Neural cell (in vitro differentiated cells): ENCODE measurements at regions not wholly inside any gene's neighbourhood (a gene's known extent, or its start where the extent isn't known, plus 50 kb on each side); places are given as distances from the start of the nearest gene placed in this dataset.

Source experiments
- H2AFZ ChIP-seq: fragments of 200-600, 300-800 bp; sonication (generic), shearing (Covaris generic); 2 replicates; pipeline ENCODE4 v1.6.0; 2014; ENCODE audit warnings: low read depth, mild to moderate bottlenecking, antibody characterized with exemption, low read length, moderate library complexity
- H3F3A ChIP-seq: fragments of 200-600 bp; shearing (Covaris generic); 2 replicates; pipeline ENCODE4 v1.6.1; 2016; ENCODE audit warnings: mild to moderate bottlenecking, moderate library complexity, mixed read lengths, antibody characterized with exemption, low read length; ENCODE audit not compliant: insufficient read depth, poor library complexity, severe bottlenecking
- H3K27ac ChIP-seq: fragments of 200-600, 300-800 bp; sonication (generic), shearing (Covaris generic); 2 replicates; pipeline ENCODE4 v1.5.1; 2014; ENCODE audit warnings: mild to moderate bottlenecking, low read length, moderate library complexity
- H3K27me3 ChIP-seq: fragments of 300-800, 200-600 bp; sonication (generic), shearing (Covaris generic); 2 replicates; pipeline ENCODE4 v1.6.0; 2014; ENCODE audit warnings: mild to moderate bottlenecking, low read depth, low read length, moderate library complexity; ENCODE audit not compliant: insufficient read depth
- H3K36me3 ChIP-seq: fragments of 300-800, 200-600 bp; sonication (generic), shearing (Covaris generic); 2 replicates; pipeline ENCODE4 v1.5.1; 2014; ENCODE audit warnings: mild to moderate bottlenecking, antibody characterized with exemption, low read length, moderate library complexity; ENCODE audit not compliant: insufficient read depth
- H3K4me2 ChIP-seq: fragments of 300-800, 200-600 bp; sonication (generic), shearing (Covaris generic); 2 replicates; pipeline ENCODE4 v1.6.0; 2014; ENCODE audit warnings: mild to moderate bottlenecking, low read length
- H3K4me3 ChIP-seq: fragments of 300-800, 200-600 bp; sonication (generic), shearing (Covaris generic); 2 replicates; pipeline ENCODE4 v1.5.1; 2014; ENCODE audit warnings: mild to moderate bottlenecking, low read length, moderate library complexity
- H3K79me2 ChIP-seq: fragments of 200-600 bp; shearing (Covaris generic); replicated peaks from 2 replicates; pipeline ENCODE4 v1.6.0; 2014; ENCODE audit warnings: mild to moderate bottlenecking, low read length, moderate library complexity; ENCODE audit not compliant: insufficient read depth
- H3K9ac ChIP-seq: fragments of 300-800, 200-600 bp; sonication (generic), shearing (Covaris generic); 2 replicates; pipeline ENCODE4 v1.6.1; 2016; ENCODE audit warnings: mild to moderate bottlenecking, low read length, mixed read lengths
- H3K9me2 ChIP-seq: fragments of 200-600 bp; shearing (Covaris generic); 2 replicates; pipeline ENCODE4 v1.6.1; 2016; ENCODE audit warnings: mild to moderate bottlenecking, low read length, mixed read lengths; ENCODE audit not compliant: insufficient read depth
- H3K9me3 ChIP-seq: fragments of 200-600, 300-800 bp; sonication (generic), shearing (Covaris generic); 2 replicates; pipeline ENCODE4 v1.6.1; 2016; ENCODE audit warnings: mild to moderate bottlenecking, mixed run types, low read length, moderate library complexity, mixed read lengths
- H4K20me1 ChIP-seq: fragments of 200-600 bp; shearing (Covaris generic); 2 replicates; pipeline ENCODE4 v1.6.1; 2016; ENCODE audit warnings: mild to moderate bottlenecking, mixed run types; ENCODE audit not compliant: insufficient read depth
- EP300 ChIP-seq: fragments of 450-650 bp; conservative IDR thresholded peaks from 2 replicates; pipeline ENCODE4 v1.6.1; 2014; ENCODE audit warnings: antibody characterized with exemption, mild to moderate bottlenecking, moderate library complexity; ENCODE audit not compliant: poor library complexity, severe bottlenecking
- EZH2 ChIP-seq: fragments of 200-600, 300-800 bp; shearing (Covaris generic), sonication (generic); IDR thresholded peaks from 2 replicates; pipeline ENCODE4 v1.6.1; 2014; ENCODE audit warnings: antibody characterized with exemption, low read length, borderline replicate concordance, mild to moderate bottlenecking; ENCODE audit not compliant: insufficient read depth, poor library complexity, severe bottlenecking
- MXI1 ChIP-seq: fragments of 450-650 bp; conservative IDR thresholded peaks from 2 replicates; pipeline ENCODE4 v1.6.1; 2014; ENCODE audit warnings: antibody characterized with exemption, mild to moderate bottlenecking; ENCODE audit not compliant: poor library complexity, severe bottlenecking
- POLR2AphosphoS5 ChIP-seq: IDR thresholded peaks from 2 replicates; pipeline ENCODE4 v1.6.1; 2012
- RAD21 ChIP-seq: fragments of 450-650 bp; conservative IDR thresholded peaks from 2 replicates; pipeline ENCODE4 v1.6.1; 2014; ENCODE audit warnings: antibody characterized with exemption, mild to moderate bottlenecking, moderate library complexity
- SMC3 ChIP-seq: fragments of 450-650 bp; conservative IDR thresholded peaks from 2 replicates; pipeline ENCODE4 v1.6.1; 2014; ENCODE audit warnings: antibody characterized with exemption, mild to moderate bottlenecking, moderate library complexity; ENCODE audit not compliant: poor library complexity
- TAF1 ChIP-seq: IDR thresholded peaks from 2 replicates; pipeline ENCODE4 v1.6.1; 2012; ENCODE audit warnings: low read depth
- TF ChIP-seq, protein P1 (sequence below): fragments of 450-650 bp; IDR thresholded peaks from 2 replicates; pipeline ENCODE4 v1.5.1; 2014; ENCODE audit warnings: antibody characterized with exemption, mild to moderate bottlenecking, moderate library complexity; ENCODE audit not compliant: poor library complexity, severe bottlenecking
- TF ChIP-seq, protein P2 (sequence below): IDR thresholded peaks from 2 replicates; pipeline ENCODE4 v1.6.1; 2012; ENCODE audit warnings: borderline replicate concordance

DNA sequence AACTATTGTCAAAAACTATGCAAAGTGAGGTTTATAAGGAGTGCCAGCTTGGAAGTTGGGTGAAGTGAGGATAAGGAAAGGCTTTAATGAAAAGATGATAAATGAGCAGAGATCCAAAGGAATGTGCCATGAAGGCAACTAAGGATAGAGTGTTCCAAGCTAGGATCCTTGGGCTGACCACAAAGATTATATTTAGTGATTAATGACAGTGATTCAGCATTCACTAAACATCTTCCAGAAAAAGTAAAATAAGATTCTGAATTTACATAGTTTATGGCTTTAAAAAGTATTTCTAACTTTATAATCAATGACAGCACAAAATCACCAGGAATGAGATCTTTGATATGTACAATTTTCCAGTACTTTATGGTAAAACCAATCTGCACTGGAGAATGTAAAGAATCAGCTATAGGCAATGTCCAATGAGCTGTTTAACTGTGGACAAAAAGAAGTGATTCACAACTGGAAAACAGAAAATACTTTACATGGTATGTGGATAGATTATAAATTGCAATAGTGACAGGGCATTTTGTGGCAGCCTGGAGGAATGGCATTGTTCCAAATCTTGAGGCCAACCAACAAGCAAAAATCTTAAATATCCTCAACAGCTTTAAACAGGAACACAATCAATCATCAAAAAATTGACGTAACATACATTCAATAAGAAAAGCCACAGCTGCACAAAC, 91.2 kb upstream of the KCTD3 start:
- Histone ChIP-seq H3K9me2 (no peaks in the 10 kb centered on the region), H3K36me3 (no peaks in the 10 kb centered on the region), H3K4me2 (no peak overlapping the region), H3K27me3 (no peaks in the 10 kb centered on the region), H3K9ac (no peak overlapping the region), H3K4me3 (no peak overlapping the region), H4K20me1 (no peaks in the 10 kb centered on the region), H3F3A (no peaks in the 10 kb centered on the region), H2AFZ (no peak overlapping the region), H3K27ac (no peak overlapping the region), H3K9me3 (no peaks in the 10 kb centered on the region), H3K79me2 (no peaks in the 10 kb centered on the region)
- TF ChIP-seq EP300 (no peak), RAD21 (no peak), EZH2 (no peak), POLR2AphosphoS5 (no peak), TAF1 (no peak), SMC3 (no peak), MXI1 (no peak)
- TF ChIP-seq, protein P1, sequence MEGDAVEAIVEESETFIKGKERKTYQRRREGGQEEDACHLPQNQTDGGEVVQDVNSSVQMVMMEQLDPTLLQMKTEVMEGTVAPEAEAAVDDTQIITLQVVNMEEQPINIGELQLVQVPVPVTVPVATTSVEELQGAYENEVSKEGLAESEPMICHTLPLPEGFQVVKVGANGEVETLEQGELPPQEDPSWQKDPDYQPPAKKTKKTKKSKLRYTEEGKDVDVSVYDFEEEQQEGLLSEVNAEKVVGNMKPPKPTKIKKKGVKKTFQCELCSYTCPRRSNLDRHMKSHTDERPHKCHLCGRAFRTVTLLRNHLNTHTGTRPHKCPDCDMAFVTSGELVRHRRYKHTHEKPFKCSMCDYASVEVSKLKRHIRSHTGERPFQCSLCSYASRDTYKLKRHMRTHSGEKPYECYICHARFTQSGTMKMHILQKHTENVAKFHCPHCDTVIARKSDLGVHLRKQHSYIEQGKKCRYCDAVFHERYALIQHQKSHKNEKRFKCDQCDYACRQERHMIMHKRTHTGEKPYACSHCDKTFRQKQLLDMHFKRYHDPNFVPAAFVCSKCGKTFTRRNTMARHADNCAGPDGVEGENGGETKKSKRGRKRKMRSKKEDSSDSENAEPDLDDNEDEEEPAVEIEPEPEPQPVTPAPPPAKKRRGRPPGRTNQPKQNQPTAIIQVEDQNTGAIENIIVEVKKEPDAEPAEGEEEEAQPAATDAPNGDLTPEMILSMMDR: no peak
- TF ChIP-seq, protein P2, sequence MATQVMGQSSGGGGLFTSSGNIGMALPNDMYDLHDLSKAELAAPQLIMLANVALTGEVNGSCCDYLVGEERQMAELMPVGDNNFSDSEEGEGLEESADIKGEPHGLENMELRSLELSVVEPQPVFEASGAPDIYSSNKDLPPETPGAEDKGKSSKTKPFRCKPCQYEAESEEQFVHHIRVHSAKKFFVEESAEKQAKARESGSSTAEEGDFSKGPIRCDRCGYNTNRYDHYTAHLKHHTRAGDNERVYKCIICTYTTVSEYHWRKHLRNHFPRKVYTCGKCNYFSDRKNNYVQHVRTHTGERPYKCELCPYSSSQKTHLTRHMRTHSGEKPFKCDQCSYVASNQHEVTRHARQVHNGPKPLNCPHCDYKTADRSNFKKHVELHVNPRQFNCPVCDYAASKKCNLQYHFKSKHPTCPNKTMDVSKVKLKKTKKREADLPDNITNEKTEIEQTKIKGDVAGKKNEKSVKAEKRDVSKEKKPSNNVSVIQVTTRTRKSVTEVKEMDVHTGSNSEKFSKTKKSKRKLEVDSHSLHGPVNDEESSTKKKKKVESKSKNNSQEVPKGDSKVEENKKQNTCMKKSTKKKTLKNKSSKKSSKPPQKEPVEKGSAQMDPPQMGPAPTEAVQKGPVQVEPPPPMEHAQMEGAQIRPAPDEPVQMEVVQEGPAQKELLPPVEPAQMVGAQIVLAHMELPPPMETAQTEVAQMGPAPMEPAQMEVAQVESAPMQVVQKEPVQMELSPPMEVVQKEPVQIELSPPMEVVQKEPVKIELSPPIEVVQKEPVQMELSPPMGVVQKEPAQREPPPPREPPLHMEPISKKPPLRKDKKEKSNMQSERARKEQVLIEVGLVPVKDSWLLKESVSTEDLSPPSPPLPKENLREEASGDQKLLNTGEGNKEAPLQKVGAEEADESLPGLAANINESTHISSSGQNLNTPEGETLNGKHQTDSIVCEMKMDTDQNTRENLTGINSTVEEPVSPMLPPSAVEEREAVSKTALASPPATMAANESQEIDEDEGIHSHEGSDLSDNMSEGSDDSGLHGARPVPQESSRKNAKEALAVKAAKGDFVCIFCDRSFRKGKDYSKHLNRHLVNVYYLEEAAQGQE: no peak

DNA sequence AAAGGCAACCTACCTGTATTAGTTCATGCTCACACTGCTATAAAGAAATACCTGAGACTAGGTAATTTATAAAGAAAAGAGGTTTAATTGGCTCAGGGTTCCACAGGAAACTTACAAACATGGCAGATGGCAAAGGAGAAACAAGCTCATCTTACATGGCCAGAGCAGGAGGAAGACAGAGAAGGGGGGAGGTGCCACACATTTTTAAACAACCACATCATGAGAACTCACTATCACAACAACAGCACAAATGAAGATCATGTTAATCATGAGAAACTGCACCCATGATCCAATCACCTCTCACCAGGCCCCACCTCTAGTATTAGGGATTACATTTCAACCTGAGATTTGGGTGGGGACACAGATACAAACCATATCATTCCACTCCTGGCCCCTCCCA, 90.6 kb upstream of the KCTD3 start:
- Histone ChIP-seq H3K9me3 (no peaks in the 10 kb centered on the region), H3K27me3 (no peaks in the 10 kb centered on the region), H3F3A (no peaks in the 10 kb centered on the region), H3K4me2 (no peak overlapping the region), H3K4me3 (no peak overlapping the region), H3K36me3 (no peaks in the 10 kb centered on the region), H2AFZ (no peak overlapping the region), H3K9me2 (no peaks in the 10 kb centered on the region), H3K27ac (no peak overlapping the region), H3K79me2 (no peaks in the 10 kb centered on the region), H3K9ac (no peak overlapping the region), H4K20me1 (no peaks in the 10 kb centered on the region)
- TF ChIP-seq EP300 (no peak), RAD21 (no peak), POLR2AphosphoS5 (no peak), MXI1 (no peak), EZH2 (no peak)
- TF ChIP-seq, protein P1: no peak
- TF ChIP-seq, protein P2: no peak
